K562 (cell line): ENCODE measurements at regions not wholly inside any gene's neighbourhood (a gene's known extent, or its start where the extent isn't known, plus 50 kb on each side); places are given as distances from the start of the nearest gene placed in this dataset.
A peak's percentile ranks its signal among the peaks of the same experiment; 100 is the strongest.

Source experiments
- ATAC-seq: fragments of 200-7000 bp; cut with Tn5 transposase; 3 replicates; pipeline ENCODE4 v1.9.1; 2020; ENCODE audit warnings: moderate library complexity
- BruUV-seq: library from RNA; stranded (reverse); fragments of 400-500 nt; replicated peaks from 2 replicates; lab custom pipeline; 2021; lab: Mats Ljungman, UMichigan
- CTCF ChIA-PET: fragments of 300-600 bp; formaldehyde crosslinking; extraction: SDS; loops from one replicate; lab custom pipeline; 2021; ENCODE audit warnings: low intra/inter-chr PET ratio; lab: Yijun Ruan, JAX
- POLR2A ChIA-PET: fragments of 300-600, 350-650 bp; sonication (Branson Sonifier 250); formaldehyde crosslinking; extraction: SDS; loops from one replicate; lab custom pipeline; 2021; ENCODE audit warnings: antibody characterized with exemption, inconsistent platforms; lab: Yijun Ruan, JAX
- DNase-seq, 4 experiments: peaks; one replicate each; pipeline versions ENCODE4 v3.0.0 to v3.0.0-alpha.2; 2011 to 2018; ENCODE audit warnings: low spot score in 3 of 4, mixed read lengths in 3 of 4; ENCODE audit errors: extremely low read depth in 1 of 4
- FAIRE-seq: peaks from 2 replicates; lab custom pipeline; 2011; peaks lifted over from hg19 to GRCh38; lab: Jason Lieb, UNC
- H2AFZ ChIP-seq: 2 replicates; pipeline ENCODE4 v1.6.0; 2011; ENCODE audit warnings: low read depth, low read length, control low read depth, inconsistent platforms
- H3K27ac ChIP-seq: fragments of 200-600 bp; 3 replicates; pipeline ENCODE4 v1.8.0; 2011; ENCODE audit warnings: low read depth, mild to moderate bottlenecking, control low read depth, inconsistent platforms, low read length, moderate library complexity, mixed read lengths; ENCODE audit errors: extremely low read depth
- H3K27me3 ChIP-seq, 2 experiments: fragments of 300-600 bp in 1 of 2; 2 replicates in 1 of 2; 3 replicates in 1 of 2; pipeline versions ENCODE4 v1.6.0 to v1.8.0; 2011; ENCODE audit warnings: inconsistent platforms in 2 of 2, low read length in 2 of 2, mild to moderate bottlenecking in 1 of 2, mixed read lengths in 1 of 2, moderate library complexity in 1 of 2; ENCODE audit not compliant: control insufficient read depth in 2 of 2, insufficient read depth in 2 of 2
- H3K36me3 ChIP-seq: fragments of 300-600 bp; 3 replicates; pipeline ENCODE4 v1.8.0; 2011; ENCODE audit warnings: mild to moderate bottlenecking, low read length, inconsistent platforms; ENCODE audit not compliant: control insufficient read depth, insufficient read depth
- H3K4me1 ChIP-seq, 2 experiments: fragments of 200-600 bp in 1 of 2; replicated peaks in 1 of 2; 2 replicates in 1 of 2; 3 replicates in 1 of 2; pipeline versions ENCODE4 v1.5.1 to v1.8.0; 2011; ENCODE audit warnings: inconsistent platforms in 2 of 2, low read length in 2 of 2, mild to moderate bottlenecking in 1 of 2, mixed read lengths in 1 of 2, moderate library complexity in 1 of 2; ENCODE audit not compliant: control insufficient read depth in 2 of 2, insufficient read depth in 2 of 2
- H3K4me2 ChIP-seq: 2 replicates; pipeline ENCODE4 v1.6.1; 2011; ENCODE audit warnings: low read length, control low read depth, inconsistent platforms, mixed read lengths; ENCODE audit not compliant: insufficient read depth
- H3K4me3 ChIP-seq: fragments of 200-600 bp; sonication (generic), shearing (Covaris generic); 2 replicates; pipeline ENCODE4 v1.5.1; 2016; ENCODE audit warnings: control low read depth, inconsistent platforms
- H3K79me2 ChIP-seq: fragments of 200-600 bp; 3 replicates; pipeline ENCODE4 v1.8.0; 2011; ENCODE audit warnings: low read length, inconsistent platforms; ENCODE audit not compliant: control insufficient read depth, insufficient read depth
- H3K9ac ChIP-seq, 2 experiments: 2 replicates each; pipeline versions ENCODE4 v1.6.0 to v1.6.1; 2011; ENCODE audit warnings: low read depth in 2 of 2, low read length in 2 of 2, control low read depth in 1 of 2, inconsistent platforms in 1 of 2, mild to moderate bottlenecking in 1 of 2, mixed read lengths in 1 of 2; ENCODE audit not compliant: insufficient read depth in 1 of 2
- H3K9me1 ChIP-seq: one replicate; pipeline ENCODE4 v1.6.0; 2011; ENCODE audit warnings: inconsistent platforms, mild to moderate bottlenecking, low read length, moderate library complexity; ENCODE audit not compliant: control insufficient read depth, insufficient read depth
- H3K9me3 ChIP-seq: replicated peaks from 2 replicates; pipeline ENCODE4 v1.5.1; 2011; ENCODE audit warnings: low read depth, low read length, inconsistent platforms; ENCODE audit not compliant: control insufficient read depth, insufficient read depth
- H4K20me1 ChIP-seq: replicated peaks from 2 replicates; pipeline ENCODE4 v1.6.1; 2011; ENCODE audit warnings: low read length, inconsistent platforms, mixed read lengths; ENCODE audit not compliant: control insufficient read depth, insufficient read depth
- COPS2 ChIP-seq: fragments of 450-650 bp; conservative IDR thresholded peaks from 2 replicates; pipeline ENCODE4 v1.6.1; 2016; ENCODE audit warnings: mild to moderate bottlenecking, moderate library complexity
- HNRNPL ChIP-seq: fragments of 200-400 bp; formaldehyde crosslinking; IDR thresholded peaks from 2 replicates; pipeline ENCODE4 v1.6.1; 2017; ENCODE audit warnings: low read depth, mild to moderate bottlenecking, low read length
- JUND ChIP-seq, 2 experiments: IDR thresholded peaks; 2 replicates in 1 of 2; 3 replicates in 1 of 2; pipeline ENCODE4 v1.6.1; 2011; ENCODE audit warnings: borderline replicate concordance in 2 of 2, low read depth in 2 of 2, low read length in 2 of 2, improper control_type of control experiment in 1 of 2, missing biosample characterization in 1 of 2, missing genetic modification characterization in 1 of 2, missing genetic modification reagents in 1 of 2
- MTA2 ChIP-seq: fragments of 450-650 bp; IDR thresholded peaks from 2 replicates; pipeline ENCODE4 v1.6.1; 2016; ENCODE audit warnings: low read depth
- SMARCE1 ChIP-seq: fragments of 450-650 bp; IDR thresholded peaks from 2 replicates; pipeline ENCODE4 v1.7.1; 2016; ENCODE audit warnings: mild to moderate bottlenecking
- TAL1 ChIP-seq: fragments of 450-650 bp; IDR thresholded peaks from 2 replicates; pipeline ENCODE4 v1.6.1; 2016; ENCODE audit warnings: mild to moderate bottlenecking
- ZBTB2 ChIP-seq: fragments of 450-650 bp; IDR thresholded peaks from 2 replicates; pipeline ENCODE4 v1.6.1; 2016; ENCODE audit warnings: antibody characterized with exemption
- ZNF507 ChIP-seq: conservative IDR thresholded peaks from 2 replicates; pipeline ENCODE4 v1.6.1; 2017; ENCODE audit warnings: missing genetic modification characterization, missing compliant biosample characterization
- ZNF518B ChIP-seq: fragments of 250-450 bp; sonication (Bioruptor Pico); IDR thresholded peaks from 2 replicates; pipeline ENCODE4 v1.5.0; 2021; ENCODE audit warnings: mild to moderate bottlenecking, moderate library complexity
- ZNF639 ChIP-seq, 2 experiments: fragments of 200-800 bp in 1 of 2; sonication (Bioruptor generic) in 1 of 2; sonication (generic) in 1 of 2; formaldehyde crosslinking in 1 of 2; IDR thresholded peaks in 1 of 2; conservative IDR thresholded peaks in 1 of 2; 2 replicates each; pipeline versions ENCODE4 v1.5.0 to v1.6.1; 2016 to 2020; ENCODE audit warnings: missing compliant biosample characterization in 1 of 2, missing genetic modification characterization in 1 of 2, missing genetic modification reagents in 1 of 2
- WGBS: fragments of 100-300 bp; shearing (Covaris generic); methylation state at CpG from one replicate; pipeline ENCODE4 v1.1.6; 2016; ENCODE audit warnings: low coverage, mixed read lengths; ENCODE audit not compliant: insufficient coverage; ENCODE audit errors: missing lambda C conversion rate; 5-methylcytosine and 5-hydroxymethylcytosine counted together
- in situ Hi-C: fragments of 300-500 bp; cut with MboI; formaldehyde crosslinking; loops from 4 replicates; pipeline ENCODE4 v1.15.0; 2018; ENCODE audit warnings: inconsistent platforms, mixed read lengths
- intact Hi-C: fragments of 100-400 bp; cut with micrococcal nuclease; formaldehyde crosslinking; loops from 2 replicates; pipeline ENCODE4 v1.14.2; 2022

GRCh38 chr7:101693498-101694091 lies 64.5 kb upstream of the MYL10 start:
- intact Hi-C loops = no loop called here
- H3K4me3 ChIP-seq = no peak overlapping the region
- POLR2A ChIA-PET = interaction anchor here (0.6 to 1.4 kb wide), 3 partner anchors 36 to 98 kb away, joined by 3 to 5 read pairs (median 3); no protein-coding TSS in a partner anchor
- H3K4me2 ChIP-seq = no peak overlapping the region
- no peaks in the 10 kb centered on the region for H3K9me1 ChIP-seq
- H3K4me1 ChIP-seq = peaks cover 0 to 1% of the 10 kb centered on the region in 2 experiments; a peak in 2 of 5 replicates
- no peak for ATAC-seq
- no peak for DNase-seq
- no peak for TF ChIP-seq ZNF507 (tag)
- no peak for TF ChIP-seq ZNF518B
- no peak for TF ChIP-seq ZNF639 (CRISPR knock-in tag; conservative IDR thresholded peaks at IDR 0.05 in 1 of 2, IDR thresholded peaks at IDR 0.05 in 1 of 2)
- TF ChIP-seq JUND (IDR thresholded peaks at IDR 0.05; ENCODE audit: borderline replicate concordance, low read depth, low read length) = no peak
- TF ChIP-seq JUND (tag; IDR thresholded peaks at IDR 0.05; ENCODE audit: borderline replicate concordance, low read depth, low read length) = no peak
- TF ChIP-seq COPS2 = no peak
- TF ChIP-seq HNRNPL = no peak
- no peak for TF ChIP-seq TAL1
- TF ChIP-seq ZBTB2 = no peak
- TF ChIP-seq MTA2 = no peak
- TF ChIP-seq SMARCE1 = no peak
- TF ChIP-seq, all 486 proteins: peak for 0
- in situ Hi-C loops = loop anchor here (10.0 kb wide), 1 partner anchor 541 kb away; no protein-coding TSS in a partner anchor
- BruUV-seq = no TSS peak
- H4K20me1 ChIP-seq = 0 out of 2 replicates have a peak, but pooled peaks cover 2% of the 10 kb centered on the region
- CTCF ChIA-PET = no interaction called here
- peak overlapping the region in 1 of 2 experiments; percentile 43; a peak in 1 of 4 replicates for H3K9ac ChIP-seq
- H2AFZ ChIP-seq = peak overlapping the region; percentile 7; the same call in 1 of the 2 replicates
- no peaks in the 10 kb centered on the region for H3K79me2 ChIP-seq
- no peaks in the 10 kb centered on the region for H3K36me3 ChIP-seq
- H3K9me3 ChIP-seq = no peaks in the 10 kb centered on the region
- peak; percentile 37 for FAIRE-seq
- peaks cover 11 to 21% of the 10 kb centered on the region in 2 experiments; a peak in 4 of 5 replicates for H3K27me3 ChIP-seq
- 20% methylated on average over 14 of the region's 14 CpGs for WGBS
- no peak overlapping the region for H3K27ac ChIP-seq
